Right lung (tissue), 2 donors: ENCODE measurements at regions not wholly inside any gene's neighbourhood (a gene's known extent, or its start where the extent isn't known, plus 50 kb on each side); places are given as distances from the start of the nearest gene placed in this dataset.
"Not testable (repeated sequence)": the region's sequence is repeated elsewhere in the genome, so short reads cannot be mapped to it uniquely, and the experiment has no call there.

Source experiments
- DNase-seq, 2 donors: peaks; one replicate each; pipeline ENCODE4 v3.0.0-alpha.2; 2013

GRCh38 chr3:78313332-78313731 lies 1273.4 kb downstream of the ROBO2 start:
- no peak for DNase-seq

- no peak for DNase-seq
Measured at GRCh38 chr3:78314327-78314726, 1274.4 kb downstream of the ROBO2 start.

- no peak for DNase-seq
Measured at GRCh38 chr3:78317774-78318173, 1277.9 kb downstream of the ROBO2 start.

- no peak for DNase-seq
Measured at GRCh38 chr3:78322780-78323179, 1282.9 kb downstream of the ROBO2 start.

DNA sequence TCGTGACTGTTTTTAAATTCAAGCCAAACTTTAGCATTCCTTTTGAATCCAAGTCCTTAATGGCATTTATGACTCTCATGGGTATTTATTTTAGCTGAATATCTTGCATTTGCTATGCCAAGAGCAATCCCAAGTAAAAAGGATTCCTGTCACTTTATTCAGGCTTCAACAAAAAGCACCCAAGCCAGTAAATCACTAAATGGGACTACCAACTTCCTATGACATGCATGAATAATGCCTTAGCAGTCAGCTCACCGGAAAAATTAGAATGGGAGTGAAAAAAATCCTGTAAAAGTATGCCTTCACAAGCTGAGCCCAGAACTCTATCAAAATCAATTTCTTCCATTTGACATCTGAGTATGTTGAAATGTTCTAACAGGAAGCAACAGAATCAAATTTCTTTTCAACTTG lies 1297.9 kb downstream of the ROBO2 start:
- DNase-seq: no peak

GRCh38 chr3:78338405-78338804 lies 1298.5 kb downstream of the ROBO2 start:
- DNase-seq: no peak

DNA sequence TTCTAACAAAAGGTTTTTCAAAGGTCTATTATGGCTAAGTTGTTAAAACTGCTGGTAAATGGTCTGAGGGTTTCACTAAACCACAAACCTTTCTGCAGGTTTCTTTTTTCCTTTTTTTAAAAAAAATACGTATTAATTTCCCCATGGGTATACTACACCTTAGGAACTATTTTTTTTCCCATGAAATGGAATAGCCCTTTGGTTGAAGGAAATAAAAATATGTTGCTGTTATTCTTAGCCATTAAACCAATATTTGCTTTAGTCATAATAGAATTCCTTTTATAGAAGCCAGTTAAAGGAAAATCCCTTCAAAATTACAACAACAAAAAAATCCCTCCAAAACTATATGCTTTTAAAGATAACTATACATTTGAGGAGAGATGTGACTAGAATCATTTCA lies 1303.3 kb downstream of the ROBO2 start:
- no peak for DNase-seq

DNA sequence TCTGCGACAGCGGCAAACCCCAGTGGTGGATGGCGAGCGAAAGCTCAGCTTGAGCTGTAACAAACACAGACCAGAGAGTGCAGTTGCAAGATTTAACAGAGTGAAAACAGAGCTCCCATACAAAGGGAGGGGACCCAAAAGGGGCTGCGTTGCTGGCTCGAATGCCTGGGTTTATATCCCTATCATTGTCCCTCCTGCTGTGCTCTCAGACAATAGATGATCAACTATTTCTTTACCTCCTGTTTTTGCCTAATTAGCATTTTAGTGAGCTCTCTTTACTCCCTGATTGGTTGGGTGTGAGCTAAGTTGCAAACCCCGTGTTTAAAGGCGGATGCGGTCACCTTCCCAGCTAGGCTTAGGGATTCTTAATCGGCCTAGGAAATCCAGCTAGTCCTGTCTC lies 1304.4 kb downstream of the ROBO2 start:
- DNase-seq: not testable (repeated sequence)

- no peak for DNase-seq
Measured at GRCh38 chr3:78344918-78345317, 1305.0 kb downstream of the ROBO2 start.

DNA sequence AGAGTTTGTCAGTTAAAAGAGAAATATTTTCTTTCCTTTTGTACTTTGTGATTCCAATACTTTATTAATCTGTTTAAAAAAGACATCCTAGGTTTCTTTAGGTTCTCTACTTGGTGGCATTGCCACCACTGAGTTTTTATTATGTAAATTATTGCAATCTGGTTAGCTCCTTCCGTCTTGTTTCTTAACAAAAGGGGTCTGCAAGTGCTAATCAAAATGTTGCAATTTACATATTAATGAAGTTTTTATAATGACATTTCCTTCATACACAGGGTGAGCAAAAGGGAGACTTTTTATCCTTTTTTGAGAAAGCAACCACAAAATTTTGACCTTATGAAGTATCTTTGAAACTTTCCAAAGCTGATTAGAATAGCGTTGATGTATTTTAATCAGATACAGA lies 1307.3 kb downstream of the ROBO2 start:
- no peak for DNase-seq

DNA sequence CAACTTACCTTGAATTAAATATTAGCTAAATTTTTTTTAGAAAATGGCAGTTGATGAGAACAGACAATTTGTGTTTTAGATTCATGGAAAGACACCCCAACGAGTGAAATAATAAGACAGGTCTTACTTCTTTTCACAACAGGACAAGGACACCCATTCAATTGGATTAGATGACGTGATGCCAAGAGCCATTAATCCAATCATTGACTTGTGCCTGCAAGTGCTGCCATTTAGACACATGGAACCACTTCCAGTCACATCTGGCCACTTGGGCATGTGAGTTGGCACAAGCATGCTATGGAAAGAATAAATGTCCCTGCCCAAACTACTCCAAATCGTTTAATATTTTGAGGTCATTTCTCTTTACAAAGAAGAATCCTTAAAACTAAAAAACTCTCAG lies 1308.8 kb downstream of the ROBO2 start:
- no peak for DNase-seq

DNA sequence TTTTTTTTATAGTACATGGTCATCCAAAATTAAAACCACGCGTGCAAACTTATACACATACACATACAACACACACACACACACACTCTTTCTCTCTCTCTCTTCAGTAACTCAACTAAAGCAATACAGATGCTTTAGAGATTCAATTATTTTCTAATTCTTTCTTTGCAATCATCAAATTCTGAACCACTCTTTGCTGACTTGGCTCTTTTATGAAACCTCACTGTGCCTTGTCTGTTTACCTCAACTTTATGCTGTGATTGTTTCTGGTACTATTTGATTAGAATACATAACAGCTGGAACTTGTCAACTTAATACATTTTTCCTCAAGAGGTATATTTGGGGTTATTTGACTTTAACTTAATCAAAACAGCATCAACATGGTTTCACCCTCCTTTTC lies 1309.7 kb downstream of the ROBO2 start:
- no peak for DNase-seq

DNA sequence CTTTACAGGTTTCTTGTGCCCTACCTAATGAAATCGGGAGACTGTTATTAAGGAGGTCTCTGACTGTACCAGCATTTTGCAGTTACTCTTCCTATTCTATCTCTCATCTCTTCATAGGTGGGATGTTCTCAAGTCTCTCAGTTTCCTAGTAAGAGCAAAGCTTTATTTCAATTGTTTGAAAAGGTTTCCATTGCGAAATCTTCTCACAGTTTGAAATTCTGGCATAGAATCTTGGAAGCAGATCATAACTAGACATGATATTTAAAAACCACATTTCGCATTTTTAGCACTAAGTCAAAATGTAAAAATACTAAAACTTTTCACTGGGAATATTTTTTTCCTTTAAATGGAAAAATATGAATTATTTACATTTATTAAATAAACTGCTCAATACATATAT lies 1311.4 kb downstream of the ROBO2 start:
- DNase-seq: peak in 1 of 2 donors; percentile 14

GRCh38 chr3:78353231-78353630 lies 1313.3 kb downstream of the ROBO2 start:
- DNase-seq: no peak

- DNase-seq: no peak
Measured at GRCh38 chr3:78360849-78361248, 1321.0 kb downstream of the ROBO2 start.

GRCh38 chr3:78368636-78369345 lies 1328.9 kb downstream of the ROBO2 start:
- DNase-seq: peak in 1 of 2 donors; percentile 18

GRCh38 chr3:78390221-78390620 lies 1350.3 kb downstream of the ROBO2 start:
- no peak for DNase-seq

- no peak for DNase-seq
Measured at GRCh38 chr3:78398401-78398800, 1358.5 kb downstream of the ROBO2 start.

- DNase-seq: no peak
Measured at GRCh38 chr3:78402720-78403119, 1362.8 kb downstream of the ROBO2 start.

DNA sequence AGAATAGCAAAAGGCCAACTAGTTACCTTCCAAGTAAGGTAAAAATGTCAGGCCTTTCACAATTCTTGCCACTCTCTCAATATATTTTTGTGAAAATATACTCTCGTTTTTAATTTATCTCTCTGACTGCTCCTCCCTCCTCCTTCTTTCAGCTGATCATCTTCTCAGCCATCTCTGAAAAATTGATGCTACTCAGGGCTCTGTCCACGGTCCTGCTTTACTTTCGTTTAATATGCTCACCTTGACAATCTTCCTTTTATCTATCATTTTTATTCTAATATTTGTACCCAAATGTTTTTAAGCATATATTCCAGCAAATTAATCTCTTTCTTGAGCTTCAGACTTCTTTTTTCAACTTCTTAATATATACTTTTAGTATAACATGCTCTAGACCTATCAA lies 1362.1 kb downstream of the ROBO1 start:
- no peak for DNase-seq

DNA sequence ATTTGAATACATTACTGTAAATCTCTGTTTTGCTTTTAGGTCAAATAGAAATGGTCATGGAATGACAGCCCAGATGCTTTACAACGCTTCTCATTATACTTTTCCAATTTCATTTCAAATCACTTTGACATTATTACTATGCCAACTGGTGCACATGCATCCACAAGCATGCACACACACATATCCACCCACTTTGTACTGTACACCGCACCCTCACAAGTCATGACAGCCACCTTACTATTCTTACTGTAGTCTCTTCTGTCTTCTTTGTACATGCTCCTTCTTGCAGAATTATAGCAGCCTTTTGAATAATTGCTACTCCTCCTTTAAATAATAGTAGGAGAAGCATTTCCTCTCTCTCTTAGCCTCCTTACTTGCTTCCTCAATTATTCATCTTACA lies 1361.4 kb downstream of the ROBO1 start:
- no peak for DNase-seq

DNA sequence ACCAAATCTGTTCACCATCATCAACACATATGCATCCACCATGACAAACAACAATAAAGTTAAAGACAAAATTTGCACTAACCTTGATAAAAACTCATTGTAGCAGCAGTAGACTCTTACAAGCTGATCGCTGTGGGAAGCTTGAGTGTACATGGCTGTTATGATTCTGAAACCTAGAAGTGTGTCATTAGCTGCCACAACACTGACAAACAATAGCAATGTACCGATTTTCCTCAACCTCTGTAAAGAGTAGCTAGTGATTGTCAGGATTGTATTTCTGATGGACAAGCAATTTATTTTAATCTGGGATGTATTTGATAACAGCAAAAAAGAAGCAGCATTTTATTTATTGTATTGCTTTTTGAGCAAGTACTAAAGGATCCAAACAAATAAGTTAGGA lies 1357.7 kb downstream of the ROBO1 start:
- no peak for DNase-seq

DNA sequence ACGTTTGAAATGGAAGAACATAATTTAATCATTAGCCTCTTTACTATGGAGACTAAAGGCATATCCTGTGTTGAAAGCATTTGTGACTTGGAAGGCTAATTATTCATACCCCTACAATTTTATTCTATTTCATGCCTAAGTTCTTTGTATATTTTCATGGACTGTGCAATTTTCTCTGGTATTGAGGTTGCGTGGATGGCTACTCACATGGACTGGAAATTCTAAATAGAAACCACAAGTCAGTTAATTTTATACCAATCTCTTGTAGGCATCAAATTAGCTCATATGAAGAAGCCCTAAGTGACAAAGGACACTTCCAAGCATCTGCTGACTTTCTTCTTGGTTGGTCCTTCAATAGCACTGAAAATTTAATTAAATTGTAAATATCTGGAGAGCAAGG lies 1353.5 kb downstream of the ROBO1 start:
- DNase-seq: no peak

- no peak for DNase-seq
Measured at GRCh38 chr3:78420611-78421010, 1347.2 kb downstream of the ROBO1 start.
